Endothelial cell of umbilical vein (primary cell): ENCODE measurements at regions not wholly inside any gene's neighbourhood (a gene's known extent, or its start where the extent isn't known, plus 50 kb on each side); places are given as distances from the start of the nearest gene placed in this dataset.

ENCODE experiments used
- BruUV-seq: library from RNA; stranded (reverse); fragments of 400-500 nt; replicated peaks from 2 replicates; lab custom pipeline; 2021; lab: Mats Ljungman, UMichigan
- CTCF ChIA-PET: fragments of 300-600, 350-600 bp; sonication (Branson Sonifier 250); formaldehyde crosslinking; loops from one replicate; lab custom pipeline; 2021; ENCODE audit warnings: antibody characterized with exemption, inconsistent platforms; lab: Charles Lee
- POLR2A ChIA-PET: fragments of 300-600, 350-600 bp; sonication (Branson Sonifier 250); formaldehyde crosslinking; loops from one replicate; lab custom pipeline; 2021; ENCODE audit warnings: antibody characterized with exemption, inconsistent platforms; lab: Charles Lee
- DNase-seq: peaks from one replicate; pipeline ENCODE4 v3.0.0-alpha.2; 2011; ENCODE audit warnings: low read depth, low spot score
- FAIRE-seq: peaks from 2 replicates; lab custom pipeline; 2011; peaks lifted over from hg19 to GRCh38; lab: Jason Lieb, UNC
- H2AFZ ChIP-seq: 2 replicates; pipeline ENCODE4 v1.6.0; 2012; ENCODE audit warnings: low read depth, low read length, control low read depth, inconsistent platforms
- H3K27ac ChIP-seq: 2 replicates; pipeline ENCODE4 v1.5.1; 2011; ENCODE audit warnings: low read depth, mild to moderate bottlenecking, control low read depth, low read length, moderate library complexity; ENCODE audit not compliant: insufficient read depth
- H3K27me3 ChIP-seq, 2 experiments: 2 replicates each; pipeline versions ENCODE4 v1.6.0 to v1.6.1; 2011; ENCODE audit warnings: low read length in 2 of 2, mixed read lengths in 1 of 2; ENCODE audit not compliant: control insufficient read depth in 2 of 2, insufficient read depth in 2 of 2
- H3K36me3 ChIP-seq, 2 experiments: 2 replicates in 1 of 2; 3 replicates in 1 of 2; pipeline ENCODE4 v1.5.1; 2011; ENCODE audit warnings: low read length in 2 of 2, mild to moderate bottlenecking in 1 of 2, moderate library complexity in 1 of 2; ENCODE audit not compliant: control insufficient read depth in 2 of 2, insufficient read depth in 2 of 2; ENCODE audit errors: extremely low read depth in 1 of 2
- H3K4me1 ChIP-seq: 3 replicates; pipeline ENCODE4 v1.5.1; 2011; ENCODE audit warnings: mild to moderate bottlenecking, low read length; ENCODE audit not compliant: control insufficient read depth, insufficient read depth; ENCODE audit errors: extremely low read depth
- H3K4me2 ChIP-seq: 2 replicates; pipeline ENCODE4 v1.6.1; 2011; ENCODE audit warnings: low read length, control low read depth, mixed read lengths; ENCODE audit not compliant: insufficient read depth
- H3K4me3 ChIP-seq, 3 experiments: fragments of 200-600 bp in 1 of 3; sonication (generic), shearing (Covaris generic) in 1 of 3; replicated peaks in 1 of 3; 2 replicates each; pipeline ENCODE4 v1.5.1; 2011 to 2016; ENCODE audit warnings: control low read depth in 3 of 3, low read length in 3 of 3, mild to moderate bottlenecking in 2 of 3, inconsistent platforms in 1 of 3, low read depth in 1 of 3, moderate library complexity in 1 of 3; ENCODE audit not compliant: insufficient read depth in 1 of 3
- H3K79me2 ChIP-seq: 2 replicates; pipeline ENCODE4 v1.6.0; 2012; ENCODE audit warnings: low read length, inconsistent platforms; ENCODE audit not compliant: control insufficient read depth, insufficient read depth
- H3K9ac ChIP-seq: replicated peaks from 2 replicates; pipeline ENCODE3; 2011; ENCODE audit warnings: low read length, control low read depth; ENCODE audit not compliant: insufficient read depth; ENCODE audit errors: extremely low read depth
- H3K9me1 ChIP-seq: replicated peaks from 3 replicates; pipeline ENCODE4 v1.6.0; 2011; ENCODE audit warnings: mild to moderate bottlenecking, low read length; ENCODE audit not compliant: control insufficient read depth, insufficient read depth; ENCODE audit errors: extremely low read depth
- H3K9me3 ChIP-seq: replicated peaks from 2 replicates; pipeline ENCODE4 v1.5.1; 2012; ENCODE audit warnings: low read length, inconsistent platforms; ENCODE audit not compliant: control insufficient read depth, insufficient read depth
- H4K20me1 ChIP-seq: replicated peaks from 2 replicates; pipeline ENCODE3; 2011; ENCODE audit warnings: mild to moderate bottlenecking, low read length; ENCODE audit not compliant: control insufficient read depth, insufficient read depth; ENCODE audit errors: extremely low read depth
- CTCF ChIP-seq, 2 donors: IDR thresholded peaks; 1 replicate in 1 of 2; 2 replicates in 1 of 2; pipeline ENCODE4 v1.5.1; 2011; ENCODE audit warnings: low read length in 2 of 2, mild to moderate bottlenecking in 2 of 2, moderate library complexity in 2 of 2, control low read depth in 1 of 2, inconsistent platforms in 1 of 2, low read depth in 1 of 2; ENCODE audit not compliant: insufficient read depth in 1 of 2; ENCODE audit errors: extremely low read depth in 1 of 2
- EZH2 ChIP-seq: IDR thresholded peaks from 2 replicates; pipeline ENCODE4 v1.6.1; 2012; ENCODE audit warnings: borderline replicate concordance, low read depth, mild to moderate bottlenecking, moderate library complexity, low read length, inconsistent platforms; ENCODE audit not compliant: severe bottlenecking
- FOS ChIP-seq: IDR thresholded peaks from 2 replicates; pipeline ENCODE4 v1.6.1; 2011; ENCODE audit warnings: mild to moderate bottlenecking, low read length, moderate library complexity, borderline replicate concordance; ENCODE audit not compliant: insufficient read depth
- GATA2 ChIP-seq: IDR thresholded peaks from 2 replicates; pipeline ENCODE4 v1.7.0; 2011; ENCODE audit warnings: low read depth, mild to moderate bottlenecking, moderate library complexity, mixed read lengths, low read length; ENCODE audit not compliant: insufficient read length, insufficient read depth
- JUN ChIP-seq: IDR thresholded peaks from 2 replicates; pipeline ENCODE4 v1.6.1; 2011; ENCODE audit warnings: borderline replicate concordance, low read depth; ENCODE audit not compliant: insufficient read length, insufficient read depth
- MYC ChIP-seq: IDR thresholded peaks from one replicate; pipeline ENCODE4 v1.6.1; 2011; ENCODE audit warnings: mild to moderate bottlenecking, low read depth, low read length
- POLR2A ChIP-seq: IDR thresholded peaks from 2 replicates; pipeline ENCODE4 v1.6.1; 2012; ENCODE audit warnings: low read depth, mild to moderate bottlenecking, control low read depth, low read length
- POLR2AphosphoS5 ChIP-seq: IDR thresholded peaks from 2 replicates; pipeline ENCODE4 v1.6.1; 2012; ENCODE audit warnings: low read depth, mild to moderate bottlenecking, control low read depth, low read length, moderate library complexity; ENCODE audit not compliant: insufficient read depth
- dilution Hi-C: fragments of 300-500 bp; cut with MboI; formaldehyde crosslinking; loops from one replicate; pipeline ENCODE4 v1.15.0; 2019; ENCODE audit warnings: low sequenced_read_pairs; ENCODE audit not compliant: extremely low pct_ligation_motif_present
- intact Hi-C: fragments of 100-400 bp; cut with micrococcal nuclease; formaldehyde crosslinking; loops from one replicate; pipeline ENCODE4 v1.10.0; 2022
- TF ChIP-seq, protein P1 (sequence below): IDR thresholded peaks from 2 replicates; pipeline ENCODE4 v1.6.1; 2011; ENCODE audit not compliant: insufficient read depth, insufficient read length

DNA sequence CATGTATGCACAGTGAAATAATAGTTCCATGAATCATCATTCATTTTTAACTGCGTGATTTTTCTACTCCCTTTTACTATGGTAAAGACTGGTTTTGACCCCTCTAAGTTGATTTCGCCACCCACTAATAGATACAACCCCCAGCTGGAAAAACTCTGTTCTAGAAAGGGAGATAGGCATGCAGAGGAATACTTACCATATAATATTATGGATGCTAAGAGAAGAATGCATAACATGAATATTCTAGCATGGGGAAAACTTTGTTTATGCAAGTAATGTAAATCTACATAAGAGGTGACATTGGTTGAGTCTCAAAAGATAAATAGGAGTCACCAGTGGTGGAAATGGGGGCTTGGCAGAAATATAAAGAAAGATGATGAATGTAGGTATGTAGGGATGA, 97.3 kb upstream of the MBL2 start:
- dilution Hi-C loops (no loop called here), intact Hi-C loops (no loop called here)
- H3K27me3 ChIP-seq = no peaks in the 10 kb centered on the region
- BruUV-seq = no TSS peak
- no peak overlapping the region for H3K9ac ChIP-seq
- H3K4me3 ChIP-seq = no peak overlapping the region
- ChIA-PET POLR2A (no interaction called here), CTCF (no interaction called here)
- H3K9me3 ChIP-seq = no peaks in the 10 kb centered on the region
- H3K4me1 ChIP-seq = no peaks in the 10 kb centered on the region
- TF ChIP-seq CTCF (IDR thresholded peaks at IDR 0.05; ENCODE audit: extremely low read depth in 1 of 2, insufficient read depth in 1 of 2, low read depth in 1 of 2, low read length in 2 of 2) (no peak), EZH2 (no peak), FOS (no peak), POLR2A (no peak), MYC (no peak), POLR2AphosphoS5 (no peak), GATA2 (no peak), JUN (no peak)
- TF ChIP-seq, protein P1, sequence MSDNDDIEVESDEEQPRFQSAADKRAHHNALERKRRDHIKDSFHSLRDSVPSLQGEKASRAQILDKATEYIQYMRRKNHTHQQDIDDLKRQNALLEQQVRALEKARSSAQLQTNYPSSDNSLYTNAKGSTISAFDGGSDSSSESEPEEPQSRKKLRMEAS = no peak
- no peaks in the 10 kb centered on the region for H4K20me1 ChIP-seq
- no peaks in the 10 kb centered on the region for H3K79me2 ChIP-seq
- H3K9me1 ChIP-seq = no peaks in the 10 kb centered on the region
- H3K4me2 ChIP-seq = no peak overlapping the region
- no peak overlapping the region for H2AFZ ChIP-seq
- H3K36me3 ChIP-seq = no peaks in the 10 kb centered on the region
- DNase-seq = no peak
- no peak for FAIRE-seq
- H3K27ac ChIP-seq = no peak overlapping the region
